HCT116 (cell line): ENCODE measurements at regions not wholly inside any gene's neighbourhood (a gene's known extent, or its start where the extent isn't known, plus 50 kb on each side); places are given as distances from the start of the nearest gene placed in this dataset.

Source experiments
- ATAC-seq: fragments of 200-7000 bp; cut with Tn5 transposase; 2 replicates; pipeline ENCODE4 v1.9.1; 2020; ENCODE audit warnings: mild to moderate bottlenecking, moderate library complexity
- BruUV-seq: library from RNA; stranded (reverse); fragments of 400-500 nt; replicated peaks from 2 replicates; lab custom pipeline; 2021; lab: Mats Ljungman, UMichigan
- CTCF ChIA-PET: fragments of 300-600 bp; sonication (Branson Sonifier 250); formaldehyde crosslinking; loops from one replicate; lab custom pipeline; 2021; ENCODE audit warnings: antibody characterized with exemption; lab: Charles Lee
- POLR2A ChIA-PET: fragments of 300-600, 350-600 bp; sonication (Branson Sonifier 250); formaldehyde crosslinking; loops from one replicate; lab custom pipeline; 2021; ENCODE audit warnings: antibody characterized with exemption; lab: Charles Lee
- RAD21 ChIA-PET, 2 experiments: fragments of 300-600 bp; sonication (Branson Sonifier 250); formaldehyde crosslinking; loops; one replicate each; lab custom pipeline; 2023; ENCODE audit warnings: low total read pairs in 2 of 2; ENCODE audit not compliant: uncharacterized antibody in 2 of 2, unreplicated experiment in 2 of 2, low non-redundant PET in 1 of 2; lab: Charles Lee
- DNase-seq: peaks from one replicate; pipeline ENCODE4 v3.0.0-alpha.2; 2010; ENCODE audit warnings: low read depth, low spot score
- H2AFZ ChIP-seq: fragments of 200-600 bp; shearing (Covaris generic), sonication (generic); 2 replicates; pipeline ENCODE4 v1.6.1; 2017; ENCODE audit warnings: low read depth, mixed run types, mixed read lengths, antibody characterized with exemption, low read length; ENCODE audit not compliant: poor library complexity, severe bottlenecking
- H3K27ac ChIP-seq: 2 replicates; pipeline ENCODE4 v1.5.1; 2012; ENCODE audit warnings: low read depth, low read length
- H3K27me3 ChIP-seq: fragments of 200-600 bp; sonication (generic); 2 replicates; pipeline ENCODE4 v1.6.1; 2016; ENCODE audit warnings: mixed run types, low read length, mixed read lengths; ENCODE audit not compliant: insufficient read depth
- H3K36me3 ChIP-seq, 2 experiments: fragments of 200-500 bp in 1 of 2; fragments of 200-600 bp in 1 of 2; sonication (Bioruptor generic) in 1 of 2; sonication (generic) in 1 of 2; 2 replicates each; pipeline versions ENCODE4 v1.5.1 to v1.6.1; 2014 to 2016; ENCODE audit warnings: low read length in 2 of 2, inconsistent platforms in 1 of 2, mixed read lengths in 1 of 2, mixed run types in 1 of 2; ENCODE audit not compliant: insufficient read depth in 2 of 2, control insufficient read depth in 1 of 2
- H3K4me1 ChIP-seq, 2 experiments: fragments of 200-600 bp in 1 of 2; sonication (generic) in 1 of 2; 2 replicates each; pipeline versions ENCODE4 v1.5.1 to v1.6.1; 2012 to 2017; ENCODE audit warnings: low read length in 2 of 2, inconsistent platforms in 1 of 2, mild to moderate bottlenecking in 1 of 2, mixed read lengths in 1 of 2, mixed run types in 1 of 2, moderate library complexity in 1 of 2; ENCODE audit not compliant: insufficient read depth in 2 of 2, control insufficient read depth in 1 of 2
- H3K4me2 ChIP-seq: fragments of 200-600 bp; sonication (generic); 2 replicates; pipeline ENCODE4 v1.6.1; 2017; ENCODE audit warnings: mixed run types, low read length, mixed read lengths
- H3K4me3 ChIP-seq, 2 experiments: fragments of 200-600 bp in 1 of 2; sonication (generic) in 1 of 2; replicated peaks in 1 of 2; 2 replicates each; pipeline ENCODE4 v1.5.1; 2011 to 2016; ENCODE audit warnings: low read length in 2 of 2, control low read depth in 1 of 2, low read depth in 1 of 2, mild to moderate bottlenecking in 1 of 2, mixed read lengths in 1 of 2, mixed run types in 1 of 2
- H3K79me2 ChIP-seq: fragments of 200-600 bp; sonication (generic); 2 replicates; pipeline ENCODE4 v1.6.1; 2017; ENCODE audit warnings: mild to moderate bottlenecking, mixed run types, low read length, moderate library complexity, mixed read lengths; ENCODE audit not compliant: insufficient read depth
- H3K9ac ChIP-seq: fragments of 200-600 bp; sonication (generic); 2 replicates; pipeline ENCODE4 v1.6.1; 2016; ENCODE audit warnings: low read length, mixed read lengths
- H3K9me2 ChIP-seq: fragments of 200-600 bp; sonication (generic), shearing (Covaris generic); 2 replicates; pipeline ENCODE4 v1.6.1; 2017; ENCODE audit warnings: mixed run types, mild to moderate bottlenecking, moderate library complexity; ENCODE audit not compliant: insufficient read depth
- H3K9me3 ChIP-seq, 2 experiments: fragments of 200-500 bp in 1 of 2; fragments of 200-600 bp in 1 of 2; sonication (Bioruptor generic) in 1 of 2; sonication (generic) in 1 of 2; 2 replicates each; pipeline ENCODE4 v1.6.1; 2014 to 2017; ENCODE audit warnings: low read length in 2 of 2, mixed read lengths in 2 of 2, inconsistent platforms in 1 of 2, low read depth in 1 of 2, mild to moderate bottlenecking in 1 of 2, mixed run types in 1 of 2, moderate library complexity in 1 of 2; ENCODE audit not compliant: control insufficient read depth in 1 of 2, insufficient read depth in 1 of 2
- H4K20me1 ChIP-seq: fragments of 200-600 bp; sonication (generic), shearing (Covaris generic); 2 replicates; pipeline ENCODE4 v1.6.1; 2017; ENCODE audit warnings: mixed run types, mild to moderate bottlenecking, moderate library complexity; ENCODE audit not compliant: insufficient read depth
- ATF3 ChIP-seq: IDR thresholded peaks from 2 replicates; pipeline ENCODE4 v1.6.1; 2012
- CBX3 ChIP-seq: IDR thresholded peaks from 2 replicates; pipeline ENCODE4 v1.6.1; 2012; ENCODE audit warnings: low read depth
- CEBPB ChIP-seq: IDR thresholded peaks from 2 replicates; pipeline ENCODE4 v1.6.1; 2012; ENCODE audit warnings: low read depth
- ELF1 ChIP-seq: IDR thresholded peaks from 2 replicates; pipeline ENCODE4 v1.6.1; 2012; ENCODE audit warnings: low read depth, borderline replicate concordance
- EZH2 ChIP-seq: fragments of 200-600 bp; sonication (generic); IDR thresholded peaks from 2 replicates; pipeline ENCODE4 v1.6.1; 2017; ENCODE audit warnings: antibody characterized with exemption, mixed run types
- FOSL1 ChIP-seq: IDR thresholded peaks from 2 replicates; pipeline ENCODE4 v1.6.1; 2012; ENCODE audit warnings: low read depth
- MAX ChIP-seq: IDR thresholded peaks from 2 replicates; pipeline ENCODE4 v1.6.1; 2012
- POLR2A ChIP-seq: IDR thresholded peaks from 2 replicates; pipeline ENCODE4 v1.7.0; 2011; ENCODE audit warnings: borderline replicate concordance; ENCODE audit not compliant: insufficient read depth, insufficient read length; ENCODE audit errors: extremely low read depth
- RAD21 ChIP-seq: IDR thresholded peaks from 2 replicates; pipeline ENCODE4 v1.6.1; 2012; ENCODE audit warnings: low read depth, mild to moderate bottlenecking
- TCF7L2 ChIP-seq: IDR thresholded peaks from 2 replicates; pipeline ENCODE4 v1.7.0; 2011; ENCODE audit warnings: borderline replicate concordance, inconsistent platforms; ENCODE audit not compliant: insufficient read depth, insufficient read length; ENCODE audit errors: extremely low read depth
- YY1 ChIP-seq: IDR thresholded peaks from 2 replicates; pipeline ENCODE4 v1.6.1; 2011; ENCODE audit warnings: low read length, low read depth, moderate library complexity, mild to moderate bottlenecking; ENCODE audit not compliant: insufficient replicate concordance; ENCODE audit errors: extremely low read depth
- intact Hi-C: fragments of 100-400 bp; cut with micrococcal nuclease; formaldehyde crosslinking; loops from 2 replicates; pipeline ENCODE4 v1.10.0; 2022
- TF ChIP-seq, protein P1 (sequence below): IDR thresholded peaks from 2 replicates; pipeline ENCODE4 v1.6.1; 2011; ENCODE audit warnings: mild to moderate bottlenecking, low read length, moderate library complexity; ENCODE audit not compliant: insufficient replicate concordance; ENCODE audit errors: extremely low read depth

DNA sequence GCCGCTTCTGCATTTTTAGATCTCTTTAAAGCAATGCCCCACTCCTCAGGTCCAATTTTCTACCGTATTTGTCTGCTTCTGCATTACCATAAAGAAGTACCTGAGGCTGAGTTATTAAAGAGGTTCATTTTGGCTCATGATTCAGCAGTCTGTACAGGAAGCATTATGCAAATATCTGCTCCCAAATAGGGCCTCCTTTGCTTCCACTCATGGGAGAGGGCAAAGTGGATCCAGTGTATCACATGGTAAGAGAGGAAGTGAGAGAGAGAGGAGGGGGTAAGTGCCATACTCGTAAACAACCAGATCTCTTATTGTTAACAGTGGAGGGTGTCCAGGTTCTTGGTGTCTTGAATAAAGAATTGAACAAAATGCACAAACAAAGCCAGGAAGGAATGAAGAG lies 316.1 kb upstream of the SEL1L start:
- no peak overlapping the region for H3K27ac ChIP-seq
- no peaks in the 10 kb centered on the region for H4K20me1 ChIP-seq
- ChIA-PET CTCF (no interaction called here), RAD21 (no interaction called here), POLR2A (no interaction called here)
- H3K4me2 ChIP-seq = no peak overlapping the region
- ATAC-seq (no peak), DNase-seq (no peak)
- H3K4me3 ChIP-seq = no peak overlapping the region
- no peaks in the 10 kb centered on the region for H3K27me3 ChIP-seq
- intact Hi-C loops = no loop called here
- no peak overlapping the region for H2AFZ ChIP-seq
- BruUV-seq = no TSS peak
- no peaks in the 10 kb centered on the region for H3K9me2 ChIP-seq
- H3K4me1 ChIP-seq = no peaks in the 10 kb centered on the region
- H3K36me3 ChIP-seq = no peaks in the 10 kb centered on the region
- TF ChIP-seq RAD21 = no peak
- TF ChIP-seq ELF1 = no peak
- TF ChIP-seq TCF7L2 = no peak
- no peaks in the 10 kb centered on the region for H3K79me2 ChIP-seq
- H3K9ac ChIP-seq = no peak overlapping the region
- H3K9me3 ChIP-seq = peaks cover 0 to 12% of the 10 kb centered on the region in 2 experiments; a peak in 2 of 4 replicates

GRCh38 chr14:81855007-81855406 lies 321.4 kb upstream of the SEL1L start:
- H3K9me2 ChIP-seq = no peaks in the 10 kb centered on the region
- no TSS peak for BruUV-seq

More at GRCh38 chr14:81855007-81855406, 321.4 kb upstream of the SEL1L start:
- no peak overlapping the region for H2AFZ ChIP-seq
- no peaks in the 10 kb centered on the region for H3K4me1 ChIP-seq
- H3K4me2 ChIP-seq = no peak overlapping the region
- DNase-seq (no peak), ATAC-seq (no peak)
- POLR2A ChIA-PET = no interaction called here
- no peak overlapping the region for H3K9ac ChIP-seq
- H3K27ac ChIP-seq = no peak overlapping the region
- RAD21 ChIA-PET = no interaction called here
- H4K20me1 ChIP-seq = no peaks in the 10 kb centered on the region
- no peak overlapping the region for H3K4me3 ChIP-seq
- no peaks in the 10 kb centered on the region for H3K79me2 ChIP-seq
- peaks cover 0 to 22% of the 10 kb centered on the region in 2 experiments; a peak in 2 of 4 replicates for H3K9me3 ChIP-seq
- H3K36me3 ChIP-seq = no peaks in the 10 kb centered on the region
- intact Hi-C loops = no loop called here
- CTCF ChIA-PET = no interaction called here
- TF ChIP-seq EZH2 = no peak
- TF ChIP-seq MAX = no peak
- TF ChIP-seq CBX3 = no peak
- TF ChIP-seq CEBPB = no peak
- no peak for TF ChIP-seq POLR2A
- TF ChIP-seq FOSL1 = no peak
- no peak for TF ChIP-seq YY1
- TF ChIP-seq ATF3 = no peak
- TF ChIP-seq, protein P1, sequence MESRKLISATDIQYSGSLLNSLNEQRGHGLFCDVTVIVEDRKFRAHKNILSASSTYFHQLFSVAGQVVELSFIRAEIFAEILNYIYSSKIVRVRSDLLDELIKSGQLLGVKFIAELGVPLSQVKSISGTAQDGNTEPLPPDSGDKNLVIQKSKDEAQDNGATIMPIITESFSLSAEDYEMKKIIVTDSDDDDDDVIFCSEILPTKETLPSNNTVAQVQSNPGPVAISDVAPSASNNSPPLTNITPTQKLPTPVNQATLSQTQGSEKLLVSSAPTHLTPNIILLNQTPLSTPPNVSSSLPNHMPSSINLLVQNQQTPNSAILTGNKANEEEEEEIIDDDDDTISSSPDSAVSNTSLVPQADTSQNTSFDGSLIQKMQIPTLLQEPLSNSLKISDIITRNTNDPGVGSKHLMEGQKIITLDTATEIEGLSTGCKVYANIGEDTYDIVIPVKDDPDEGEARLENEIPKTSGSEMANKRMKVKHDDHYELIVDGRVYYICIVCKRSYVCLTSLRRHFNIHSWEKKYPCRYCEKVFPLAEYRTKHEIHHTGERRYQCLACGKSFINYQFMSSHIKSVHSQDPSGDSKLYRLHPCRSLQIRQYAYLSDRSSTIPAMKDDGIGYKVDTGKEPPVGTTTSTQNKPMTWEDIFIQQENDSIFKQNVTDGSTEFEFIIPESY = no peak
- H3K27me3 ChIP-seq = no peaks in the 10 kb centered on the region
